SW480 (cell line): ENCODE measurements at regions not wholly inside any gene's neighbourhood (a gene's known extent, or its start where the extent isn't known, plus 50 kb on each side); places are given as distances from the start of the nearest gene placed in this dataset.

ENCODE experiments used
- DNase-seq: peaks from one replicate; pipeline ENCODE4 v3.0.0-alpha.2; 2016; ENCODE audit warnings: low spot score

- DNase-seq, result no peak
Observed at GRCh38 chr18:22544626-22545025, 126.9 kb upstream of the CTAGE1 start.

GRCh38 chr18:22545066-22545760, 127.5 kb upstream of the CTAGE1 start:
- no peak for DNase-seq

GRCh38 chr18:22546905-22547570, 129.3 kb upstream of the CTAGE1 start:
- DNase-seq, result no peak

- DNase-seq, result no peak
Observed at GRCh38 chr18:22547807-22548561, 130.3 kb upstream of the CTAGE1 start.

GRCh38 chr18:22549260-22549937, 131.7 kb upstream of the CTAGE1 start:
- DNase-seq, result no peak

- DNase-seq, result no peak
Observed at GRCh38 chr18:22550366-22550765, 132.7 kb upstream of the CTAGE1 start.

GRCh38 chr18:22550861-22551260, 133.1 kb upstream of the CTAGE1 start:
- DNase-seq, result no peak

- peak; percentile 41 for DNase-seq
Observed at GRCh38 chr18:22551536-22552151, 133.9 kb upstream of the CTAGE1 start.

- DNase-seq, result no peak
Observed at GRCh38 chr18:22552254-22552653, 134.5 kb upstream of the CTAGE1 start.

GRCh38 chr18:22552899-22553460, 135.3 kb upstream of the CTAGE1 start:
- DNase-seq, result no peak

- DNase-seq, result no peak
Observed at GRCh38 chr18:22556222-22557167, 138.8 kb upstream of the CTAGE1 start.

- no peak for DNase-seq
Observed at GRCh38 chr18:22557168-22557941, 139.6 kb upstream of the CTAGE1 start.

- DNase-seq, result peak; percentile 13
Observed at GRCh38 chr18:22558945-22559385, 141.2 kb upstream of the CTAGE1 start.

GRCh38 chr18:22559414-22560274, 141.9 kb upstream of the CTAGE1 start:
- DNase-seq, result peak; percentile 71

GRCh38 chr18:22560275-22560610, 142.5 kb upstream of the CTAGE1 start:
- DNase-seq, result no peak

GRCh38 chr18:22560797-22561196, 143.1 kb upstream of the CTAGE1 start:
- DNase-seq, result no peak

- DNase-seq, result peak; percentile 81
Observed at GRCh38 chr18:22563164-22563583, 145.5 kb upstream of the CTAGE1 start.

GRCh38 chr18:22564036-22564435, 146.3 kb upstream of the CTAGE1 start:
- DNase-seq, result no peak
